ENCODE measurements at regions not wholly inside any gene's neighbourhood (a gene's known extent, or its start where the extent isn't known, plus 50 kb on each side); places are given as distances from the start of the nearest gene placed in this dataset.

GRCh38 chr19:34825212-34825611 lies 52.2 kb upstream of the ZNF599 start:
- POLR2A ChIA-PET = interaction anchor here (0.5 kb wide), 1 partner anchor 163 kb away, joined by 5 read pairs; no protein-coding TSS in a partner anchor

GRCh38 chr19:34824686-34825085 lies 51.7 kb upstream of the ZNF599 start:
- CTCF ChIA-PET = no interaction called here
- POLR2A ChIA-PET = no interaction called here

More at GRCh38 chr19:34825212-34825611, 52.2 kb upstream of the ZNF599 start:
- CTCF ChIA-PET = interaction anchor here (0.6 kb wide), 2 partner anchors 133 to 173 kb away, joined by 3 read pairs; no protein-coding TSS in a partner anchor

Measured in activated CD8-positive, alpha-beta memory T cell treated with anti-CD3 and anti-CD28 coated beads for 36 hours (primary cell).